Endothelial cell of umbilical vein (primary cell): ENCODE measurements at regions not wholly inside any gene's neighbourhood (a gene's known extent, or its start where the extent isn't known, plus 50 kb on each side); places are given as distances from the start of the nearest gene placed in this dataset.

Source experiments
- BruUV-seq: library from RNA; stranded (reverse); fragments of 400-500 nt; replicated peaks from 2 replicates; lab custom pipeline; 2021; lab: Mats Ljungman, UMichigan
- CTCF ChIA-PET: fragments of 300-600, 350-600 bp; sonication (Branson Sonifier 250); formaldehyde crosslinking; loops from one replicate; lab custom pipeline; 2021; ENCODE audit warnings: antibody characterized with exemption, inconsistent platforms; lab: Charles Lee
- POLR2A ChIA-PET: fragments of 300-600, 350-600 bp; sonication (Branson Sonifier 250); formaldehyde crosslinking; loops from one replicate; lab custom pipeline; 2021; ENCODE audit warnings: antibody characterized with exemption, inconsistent platforms; lab: Charles Lee
- DNase-seq: peaks from one replicate; pipeline ENCODE4 v3.0.0-alpha.2; 2011; ENCODE audit warnings: low read depth, low spot score
- FAIRE-seq: peaks from 2 replicates; lab custom pipeline; 2011; peaks lifted over from hg19 to GRCh38; lab: Jason Lieb, UNC
- H2AFZ ChIP-seq: 2 replicates; pipeline ENCODE4 v1.6.0; 2012; ENCODE audit warnings: low read depth, low read length, control low read depth, inconsistent platforms
- H3K27ac ChIP-seq: 2 replicates; pipeline ENCODE4 v1.5.1; 2011; ENCODE audit warnings: low read depth, mild to moderate bottlenecking, control low read depth, low read length, moderate library complexity; ENCODE audit not compliant: insufficient read depth
- H3K27me3 ChIP-seq, 2 experiments: 2 replicates each; pipeline versions ENCODE4 v1.6.0 to v1.6.1; 2011; ENCODE audit warnings: low read length in 2 of 2, mixed read lengths in 1 of 2; ENCODE audit not compliant: control insufficient read depth in 2 of 2, insufficient read depth in 2 of 2
- H3K36me3 ChIP-seq, 2 experiments: 2 replicates in 1 of 2; 3 replicates in 1 of 2; pipeline ENCODE4 v1.5.1; 2011; ENCODE audit warnings: low read length in 2 of 2, mild to moderate bottlenecking in 1 of 2, moderate library complexity in 1 of 2; ENCODE audit not compliant: control insufficient read depth in 2 of 2, insufficient read depth in 2 of 2; ENCODE audit errors: extremely low read depth in 1 of 2
- H3K4me1 ChIP-seq: 3 replicates; pipeline ENCODE4 v1.5.1; 2011; ENCODE audit warnings: mild to moderate bottlenecking, low read length; ENCODE audit not compliant: control insufficient read depth, insufficient read depth; ENCODE audit errors: extremely low read depth
- H3K4me2 ChIP-seq: 2 replicates; pipeline ENCODE4 v1.6.1; 2011; ENCODE audit warnings: low read length, control low read depth, mixed read lengths; ENCODE audit not compliant: insufficient read depth
- H3K4me3 ChIP-seq, 3 experiments: fragments of 200-600 bp in 1 of 3; sonication (generic), shearing (Covaris generic) in 1 of 3; replicated peaks in 1 of 3; 2 replicates each; pipeline ENCODE4 v1.5.1; 2011 to 2016; ENCODE audit warnings: control low read depth in 3 of 3, low read length in 3 of 3, mild to moderate bottlenecking in 2 of 3, inconsistent platforms in 1 of 3, low read depth in 1 of 3, moderate library complexity in 1 of 3; ENCODE audit not compliant: insufficient read depth in 1 of 3
- H3K79me2 ChIP-seq: 2 replicates; pipeline ENCODE4 v1.6.0; 2012; ENCODE audit warnings: low read length, inconsistent platforms; ENCODE audit not compliant: control insufficient read depth, insufficient read depth
- H3K9ac ChIP-seq: replicated peaks from 2 replicates; pipeline ENCODE3; 2011; ENCODE audit warnings: low read length, control low read depth; ENCODE audit not compliant: insufficient read depth; ENCODE audit errors: extremely low read depth
- H3K9me1 ChIP-seq: replicated peaks from 3 replicates; pipeline ENCODE4 v1.6.0; 2011; ENCODE audit warnings: mild to moderate bottlenecking, low read length; ENCODE audit not compliant: control insufficient read depth, insufficient read depth; ENCODE audit errors: extremely low read depth
- H3K9me3 ChIP-seq: replicated peaks from 2 replicates; pipeline ENCODE4 v1.5.1; 2012; ENCODE audit warnings: low read length, inconsistent platforms; ENCODE audit not compliant: control insufficient read depth, insufficient read depth
- H4K20me1 ChIP-seq: replicated peaks from 2 replicates; pipeline ENCODE3; 2011; ENCODE audit warnings: mild to moderate bottlenecking, low read length; ENCODE audit not compliant: control insufficient read depth, insufficient read depth; ENCODE audit errors: extremely low read depth
- CTCF ChIP-seq, 2 donors: IDR thresholded peaks; 1 replicate in 1 of 2; 2 replicates in 1 of 2; pipeline ENCODE4 v1.5.1; 2011; ENCODE audit warnings: low read length in 2 of 2, mild to moderate bottlenecking in 2 of 2, moderate library complexity in 2 of 2, control low read depth in 1 of 2, inconsistent platforms in 1 of 2, low read depth in 1 of 2; ENCODE audit not compliant: insufficient read depth in 1 of 2; ENCODE audit errors: extremely low read depth in 1 of 2
- EZH2 ChIP-seq: IDR thresholded peaks from 2 replicates; pipeline ENCODE4 v1.6.1; 2012; ENCODE audit warnings: borderline replicate concordance, low read depth, mild to moderate bottlenecking, moderate library complexity, low read length, inconsistent platforms; ENCODE audit not compliant: severe bottlenecking
- FOS ChIP-seq: IDR thresholded peaks from 2 replicates; pipeline ENCODE4 v1.6.1; 2011; ENCODE audit warnings: mild to moderate bottlenecking, low read length, moderate library complexity, borderline replicate concordance; ENCODE audit not compliant: insufficient read depth
- GATA2 ChIP-seq: IDR thresholded peaks from 2 replicates; pipeline ENCODE4 v1.7.0; 2011; ENCODE audit warnings: low read depth, mild to moderate bottlenecking, moderate library complexity, mixed read lengths, low read length; ENCODE audit not compliant: insufficient read length, insufficient read depth
- JUN ChIP-seq: IDR thresholded peaks from 2 replicates; pipeline ENCODE4 v1.6.1; 2011; ENCODE audit warnings: borderline replicate concordance, low read depth; ENCODE audit not compliant: insufficient read length, insufficient read depth
- MAX ChIP-seq: IDR thresholded peaks from 2 replicates; pipeline ENCODE4 v1.6.1; 2011; ENCODE audit not compliant: insufficient read depth, insufficient read length
- MYC ChIP-seq: IDR thresholded peaks from one replicate; pipeline ENCODE4 v1.6.1; 2011; ENCODE audit warnings: mild to moderate bottlenecking, low read depth, low read length
- POLR2A ChIP-seq: IDR thresholded peaks from 2 replicates; pipeline ENCODE4 v1.6.1; 2012; ENCODE audit warnings: low read depth, mild to moderate bottlenecking, control low read depth, low read length
- POLR2AphosphoS5 ChIP-seq: IDR thresholded peaks from 2 replicates; pipeline ENCODE4 v1.6.1; 2012; ENCODE audit warnings: low read depth, mild to moderate bottlenecking, control low read depth, low read length, moderate library complexity; ENCODE audit not compliant: insufficient read depth
- dilution Hi-C: fragments of 300-500 bp; cut with MboI; formaldehyde crosslinking; loops from one replicate; pipeline ENCODE4 v1.15.0; 2019; ENCODE audit warnings: low sequenced_read_pairs; ENCODE audit not compliant: extremely low pct_ligation_motif_present
- intact Hi-C: fragments of 100-400 bp; cut with micrococcal nuclease; formaldehyde crosslinking; loops from one replicate; pipeline ENCODE4 v1.10.0; 2022

- H3K4me1 ChIP-seq, result no peaks in the 10 kb centered on the region
- no peaks in the 10 kb centered on the region for H3K79me2 ChIP-seq
- dilution Hi-C loops, result no loop called here
- no peaks in the 10 kb centered on the region for H3K9me3 ChIP-seq
- no peaks in the 10 kb centered on the region for H4K20me1 ChIP-seq
- no peaks in the 10 kb centered on the region for H3K9me1 ChIP-seq
- H3K9ac ChIP-seq, result no peak overlapping the region
- DNase-seq (no peak), FAIRE-seq (no peak)
- no peak overlapping the region for H3K27ac ChIP-seq
- ChIA-PET CTCF (no interaction called here), POLR2A (no interaction called here)
- H3K36me3 ChIP-seq, result no peaks in the 10 kb centered on the region
- no peak for TF ChIP-seq FOS
- TF ChIP-seq CTCF (IDR thresholded peaks at IDR 0.05; ENCODE audit: extremely low read depth in 1 of 2, insufficient read depth in 1 of 2, low read depth in 1 of 2, low read length in 2 of 2), result no peak
- TF ChIP-seq JUN, result no peak
- TF ChIP-seq EZH2, result no peak
- no peak for TF ChIP-seq POLR2A
- TF ChIP-seq MYC, result no peak
- TF ChIP-seq POLR2AphosphoS5, result no peak
- TF ChIP-seq MAX, result no peak
- no peak for TF ChIP-seq GATA2
- BruUV-seq, result no TSS peak
- no peak overlapping the region for H3K4me3 ChIP-seq
- no peak overlapping the region for H3K4me2 ChIP-seq
- H2AFZ ChIP-seq, result no peak overlapping the region
- H3K27me3 ChIP-seq, result peaks cover 0 to 13% of the 10 kb centered on the region in 2 experiments
- intact Hi-C loops, result no loop called here
Observed at GRCh38 chr7:3152714-3153113, 109.0 kb upstream of the CARD11 start.
